Stimulated activated CD8-positive, alpha-beta memory T cell treated with anti-CD3 and anti-CD28 coated beads, Interleukin-15, amount 100 ng/mL, for 4 hours (primary cell): ENCODE measurements at regions not wholly inside any gene's neighbourhood (a gene's known extent, or its start where the extent isn't known, plus 50 kb on each side); places are given as distances from the start of the nearest gene placed in this dataset.
"Not testable (repeated sequence)": the region's sequence is repeated elsewhere in the genome, so short reads cannot be mapped to it uniquely, and the experiment has no call there.

ENCODE experiments used
- DNase-seq, 2 donors: peaks; one replicate each; pipeline ENCODE4 v3.0.0-alpha.2; 2020; ENCODE audit warnings: low read depth in 2 of 2

DNA sequence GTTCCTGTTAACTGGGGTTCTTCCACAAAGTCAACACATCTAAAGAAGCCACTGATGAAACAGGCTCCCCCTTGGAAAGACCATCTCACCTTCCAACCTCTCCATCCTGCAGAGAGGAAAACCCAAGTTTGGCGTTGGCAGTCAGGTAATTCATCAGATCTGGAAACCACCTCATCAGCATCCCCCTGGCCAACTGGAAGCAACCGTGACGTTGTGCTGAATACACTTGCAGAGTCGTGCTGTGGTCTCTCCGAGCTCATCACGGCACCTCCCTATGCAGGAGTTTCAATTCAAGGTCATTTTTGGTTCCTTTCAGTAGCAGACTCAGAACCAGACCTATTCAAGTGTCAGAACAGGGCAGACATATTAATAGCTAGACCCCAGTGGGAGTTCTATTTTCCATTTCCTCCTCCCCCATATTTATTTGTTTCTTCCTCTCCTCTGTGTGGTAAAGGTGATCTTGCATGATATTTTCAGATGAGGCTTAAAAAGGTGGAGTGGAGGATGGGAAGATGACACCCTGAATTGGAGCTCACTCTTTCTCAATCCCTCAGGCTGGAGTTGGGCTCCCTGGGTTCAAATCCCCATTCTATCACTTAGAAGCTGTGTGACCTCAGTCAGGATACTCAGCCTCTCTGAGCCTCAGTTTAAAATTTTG lies 149.1 kb upstream of the ADO start:
- DNase-seq: no peak

GRCh38 chr10:62657244-62657835 lies 147.2 kb upstream of the ADO start:
- DNase-seq: no peak

DNA sequence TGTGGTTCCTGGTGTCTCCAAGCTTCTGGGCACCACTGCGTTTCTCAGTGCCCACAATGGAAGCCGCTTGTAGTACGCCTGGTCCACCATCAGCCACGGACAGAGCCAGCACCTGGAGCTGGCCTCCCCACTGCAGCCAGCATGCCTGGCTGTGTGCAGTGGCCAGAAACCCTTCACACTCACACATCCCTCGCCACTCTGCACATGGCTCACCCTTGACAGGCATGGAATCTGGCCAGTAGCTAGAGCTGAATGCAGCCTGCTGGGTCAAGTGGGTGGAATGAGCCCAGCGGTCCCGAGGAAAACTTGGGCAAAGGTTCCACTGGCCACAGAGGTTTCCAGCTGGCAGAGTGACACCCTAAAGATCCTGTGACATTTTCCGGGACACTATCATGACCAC lies 146.0 kb upstream of the ADO start:
- DNase-seq: no peak

GRCh38 chr10:62661143-62661542 lies 143.4 kb upstream of the ADO start:
- no peak for DNase-seq

DNA sequence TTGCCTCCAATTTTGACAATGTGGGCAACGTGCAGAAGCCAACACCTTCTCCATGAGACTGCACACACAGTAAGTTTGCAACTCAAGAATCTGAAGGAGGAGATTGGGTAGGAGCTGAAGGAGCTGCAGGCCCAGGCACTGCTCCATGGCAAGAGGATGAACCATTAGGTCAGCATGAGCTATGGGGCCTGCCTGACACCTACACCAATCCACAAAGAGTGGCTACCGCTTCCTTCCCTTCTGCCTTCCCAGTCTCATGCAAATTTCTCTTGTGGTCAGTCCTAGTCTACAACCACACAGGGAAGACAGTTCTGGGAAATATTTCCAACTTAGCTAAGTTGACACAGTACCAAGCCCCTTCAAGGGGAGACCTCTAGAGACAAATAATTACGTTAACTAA lies 142.0 kb upstream of the ADO start:
- DNase-seq: no peak

- no peak for DNase-seq
These were observed 138.7 kb upstream of the ADO start for GRCh38 chr10:62665771-62666170.

- no peak for DNase-seq
These were observed 138.2 kb upstream of the ADO start for GRCh38 chr10:62666275-62666674.

GRCh38 chr10:62669341-62669740 lies 135.2 kb upstream of the ADO start:
- DNase-seq: no peak

DNA sequence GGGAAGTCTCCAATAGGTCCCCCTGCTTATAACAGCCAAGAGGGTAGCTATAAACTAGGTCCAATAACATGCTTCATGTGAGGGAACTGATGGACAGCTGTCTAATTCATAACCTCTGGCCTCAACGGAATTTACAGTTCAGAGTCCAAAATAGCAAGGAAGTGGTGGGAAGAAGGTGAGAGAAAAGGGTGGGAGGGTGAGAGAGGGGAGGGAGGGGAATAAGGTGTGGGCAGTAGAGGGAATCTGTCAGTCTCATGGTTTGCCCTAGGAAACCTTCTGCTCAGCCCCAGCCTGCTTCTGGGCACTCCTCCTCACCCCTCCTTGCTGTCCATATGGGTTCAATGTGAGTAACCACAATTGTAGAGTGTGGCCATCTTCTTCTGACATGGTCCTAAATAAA lies 133.4 kb upstream of the ADO start:
- no peak for DNase-seq

DNA sequence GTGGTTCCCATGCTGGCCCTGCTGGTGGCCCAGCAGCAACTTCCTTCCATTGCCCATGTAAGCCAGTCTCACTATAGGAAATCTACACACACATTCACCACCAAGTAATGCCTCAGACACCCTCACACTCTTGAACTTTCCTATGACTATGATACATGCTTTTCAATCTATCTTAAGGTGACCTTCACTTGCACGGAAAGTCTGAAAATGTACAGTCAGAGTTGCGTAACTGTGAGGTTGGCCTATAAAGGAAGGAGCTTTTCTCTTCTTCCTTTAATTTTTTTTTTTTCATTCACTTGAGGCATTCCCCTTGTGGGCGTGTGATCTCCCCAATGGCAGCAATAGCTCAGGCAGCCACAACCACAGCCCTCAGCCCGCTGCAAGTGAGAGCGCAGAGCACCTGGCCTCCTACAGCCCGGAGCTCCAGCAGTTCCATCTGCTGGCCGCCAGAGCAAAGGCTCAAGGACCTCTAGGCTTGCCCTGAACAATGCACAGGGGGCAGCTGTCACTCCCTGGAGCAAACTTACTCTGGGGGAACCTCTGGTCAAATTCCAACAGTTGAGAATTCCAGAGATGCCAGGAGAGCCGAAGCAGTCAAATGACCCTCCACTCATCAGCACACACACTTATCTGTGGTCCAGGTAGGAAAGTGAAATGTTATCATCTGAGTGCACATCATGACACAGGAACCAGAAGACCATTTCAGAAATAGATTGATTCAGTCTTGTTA lies 123.1 kb upstream of the ADO start:
- DNase-seq: peak; percentile 62 to 78

DNA sequence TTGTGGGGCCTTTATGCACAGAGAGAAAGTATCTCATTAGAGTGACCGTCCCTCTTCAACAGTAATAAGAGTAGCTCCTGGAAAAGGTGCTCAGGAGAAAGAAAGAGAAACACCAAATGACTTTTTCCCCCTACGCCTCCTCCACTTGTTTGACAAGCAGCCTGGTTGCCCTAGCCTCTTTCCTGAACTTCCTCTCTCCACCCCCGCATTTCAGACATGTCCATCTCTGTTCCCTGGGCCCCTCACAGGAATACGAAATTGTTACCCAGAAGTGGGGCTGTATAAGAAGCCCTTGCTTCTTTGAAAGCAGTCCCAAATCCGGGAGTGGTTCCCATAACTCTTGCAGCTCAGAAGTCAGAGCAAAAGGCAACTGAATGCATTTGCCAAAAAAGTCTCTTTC lies 119.6 kb upstream of the ADO start:
- no peak for DNase-seq

DNA sequence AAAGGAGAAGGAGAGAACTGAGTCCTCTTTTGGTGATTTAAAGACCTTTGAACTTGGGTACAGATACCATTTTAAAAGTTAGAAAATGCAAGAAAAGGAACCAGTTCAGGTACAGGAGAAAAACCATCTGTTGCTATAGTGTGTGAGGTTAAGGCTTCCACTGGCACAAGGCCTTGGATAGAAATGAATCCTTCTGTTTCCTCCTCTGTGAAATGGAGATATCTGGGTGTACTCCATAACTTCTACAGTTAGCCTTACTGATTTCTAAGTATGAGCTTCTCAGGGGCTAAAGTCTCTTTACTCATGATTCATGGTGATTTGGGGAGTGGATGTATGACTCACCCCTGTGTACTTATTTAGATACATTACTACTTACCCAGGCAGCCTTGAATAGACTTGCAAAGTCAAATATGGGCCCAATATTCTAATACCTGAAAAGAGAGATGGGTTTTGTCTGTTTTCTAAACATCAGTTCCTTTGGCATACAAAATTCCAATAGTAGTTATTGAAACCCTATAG lies 117.2 kb upstream of the ADO start:
- DNase-seq: no peak

DNA sequence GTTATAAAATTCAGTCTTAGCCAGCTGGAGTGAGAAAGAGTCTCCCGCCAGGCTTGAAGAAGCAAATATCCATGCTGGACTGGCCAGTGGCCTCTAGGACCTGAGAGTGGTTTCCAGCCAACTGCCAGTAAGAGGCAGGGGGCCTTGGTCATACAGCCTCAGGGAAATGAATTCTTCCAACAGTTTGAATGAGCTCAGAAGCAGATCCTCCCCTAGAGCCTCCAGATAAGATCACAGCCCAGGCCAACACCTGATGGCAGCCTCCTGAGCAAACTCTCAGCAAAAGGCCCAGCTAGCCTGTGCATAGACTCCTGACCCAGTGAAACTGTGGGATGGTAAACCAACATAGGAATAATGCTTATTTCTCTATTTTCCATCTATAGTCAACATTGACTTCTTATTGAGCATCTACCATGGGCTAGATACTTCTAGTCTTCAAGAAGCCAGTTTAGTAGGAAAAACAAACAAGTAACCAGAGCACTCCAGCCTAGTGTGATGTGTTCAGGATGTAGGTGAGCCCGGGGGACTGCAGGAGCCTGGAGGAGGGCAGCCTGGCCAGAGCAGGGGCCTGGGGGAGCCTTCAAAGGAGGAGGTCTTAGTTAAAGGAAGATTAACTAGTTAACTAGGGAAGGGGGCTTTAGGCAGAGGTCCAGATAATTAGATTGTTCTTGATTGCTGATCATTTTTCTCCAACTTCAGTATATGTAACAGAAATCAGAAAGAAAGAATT lies 115.4 kb upstream of the ADO start:
- no peak for DNase-seq

DNA sequence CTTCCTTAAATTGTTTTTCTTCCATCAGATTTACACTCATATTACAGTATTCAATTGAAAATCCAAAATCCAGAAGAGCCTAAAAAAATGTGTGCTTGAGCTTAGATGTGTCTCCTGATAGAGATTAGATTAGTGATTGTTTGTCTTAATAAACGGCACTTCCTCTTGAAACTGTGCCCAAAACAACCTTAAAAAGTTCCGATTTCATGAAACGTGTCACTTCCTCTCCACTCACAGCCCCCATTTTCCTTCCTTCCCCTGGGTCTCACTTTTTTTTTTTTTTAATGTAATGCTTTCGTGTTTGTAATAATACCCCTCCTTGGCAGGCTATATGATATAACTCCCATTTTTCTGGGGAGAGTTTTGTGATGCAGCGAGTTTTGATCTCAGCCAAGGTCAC lies 114.8 kb upstream of the ADO start:
- no peak for DNase-seq

- DNase-seq: no peak
These were observed 113.8 kb upstream of the ADO start for GRCh38 chr10:62690703-62691102.

DNA sequence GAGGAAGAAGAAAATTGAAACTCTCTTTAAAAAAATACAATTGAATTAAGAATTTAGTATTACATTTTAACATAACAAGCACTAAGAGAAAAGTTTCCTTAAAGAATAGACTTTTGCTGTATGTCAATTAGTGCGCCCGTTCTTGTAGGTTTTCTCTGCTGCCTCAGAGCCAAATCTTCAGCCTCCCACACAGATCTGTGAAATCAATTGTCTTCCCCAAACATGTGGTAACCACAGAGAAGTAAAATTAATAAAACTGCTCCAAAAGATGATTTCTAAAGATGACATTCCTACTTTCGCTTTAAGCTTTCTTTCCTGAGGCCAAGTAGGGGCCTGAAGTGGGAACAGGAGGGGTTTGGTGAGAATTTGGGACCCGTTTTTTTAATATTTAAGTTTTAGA lies 113.2 kb upstream of the ADO start:
- no peak for DNase-seq

GRCh38 chr10:62692085-62692484 lies 112.4 kb upstream of the ADO start:
- DNase-seq: no peak

GRCh38 chr10:62693306-62693705 lies 111.2 kb upstream of the ADO start:
- DNase-seq: no peak

GRCh38 chr10:62694537-62695126 lies 109.9 kb upstream of the ADO start:
- no peak for DNase-seq

- no peak for DNase-seq
These were observed 107.7 kb upstream of the ADO start for GRCh38 chr10:62696798-62697197.

DNA sequence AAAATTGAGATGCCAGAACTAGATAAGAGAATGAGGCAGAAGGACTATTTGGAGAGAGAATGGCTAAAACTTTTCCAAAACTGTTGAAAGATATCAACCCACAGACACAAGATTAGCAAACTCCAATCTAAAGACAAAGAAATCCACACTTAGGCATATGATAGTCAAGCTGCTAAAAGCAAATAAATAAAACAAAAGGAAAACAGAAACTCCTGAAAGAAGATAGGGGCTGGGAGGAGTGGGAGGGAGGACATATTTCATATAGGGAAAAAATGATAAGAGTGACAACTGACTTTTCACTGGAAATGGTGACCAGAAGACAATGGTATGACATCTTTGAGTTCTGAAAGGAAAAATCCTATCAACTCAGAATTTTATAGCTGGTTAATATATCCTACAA lies 105.4 kb upstream of the ADO start:
- DNase-seq: no peak

DNA sequence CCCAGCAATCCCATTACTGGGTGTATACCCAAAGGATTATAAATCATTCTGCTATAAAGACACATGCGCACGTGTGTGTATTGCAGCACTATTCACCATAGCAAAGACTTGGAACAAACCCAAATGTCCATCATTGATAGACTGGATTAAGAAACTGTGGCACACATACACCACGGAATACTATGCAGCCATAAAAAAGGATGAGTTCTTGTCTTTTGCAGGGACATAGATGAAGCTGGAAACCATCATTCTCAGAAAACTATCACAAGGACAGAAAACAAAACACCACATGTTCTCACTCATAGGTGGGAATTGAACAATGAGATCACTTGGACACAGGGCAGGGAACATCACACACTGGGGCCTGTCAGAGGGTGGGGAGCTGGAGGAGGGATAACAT lies 100.4 kb upstream of the ADO start:
- not testable (repeated sequence) for DNase-seq
